ENCODE measurements at regions not wholly inside any gene's neighbourhood (a gene's known extent, or its start where the extent isn't known, plus 50 kb on each side); places are given as distances from the start of the nearest gene placed in this dataset.

- TF ChIP-seq CTCF (IDR thresholded peaks at IDR 0.05; ENCODE audit: low read length) (no peak), EZH2 (IDR thresholded peaks at IDR 0.05; ENCODE audit: borderline replicate concordance, low read length) (no peak)
These were observed 56.2 kb upstream of the ITM2B start for GRCh38 chr13:48176781-48177180.
